GM18873 (cell line): ENCODE measurements at regions not wholly inside any gene's neighbourhood (a gene's known extent, or its start where the extent isn't known, plus 50 kb on each side); places are given as distances from the start of the nearest gene placed in this dataset.
"Not testable (repeated sequence)": the region's sequence is repeated elsewhere in the genome, so short reads cannot be mapped to it uniquely, and the experiment has no call there.

Experiments used
- ATAC-seq: cut with Tn5 transposase; IDR thresholded peaks from one replicate; pipeline ENCODE4 v1.9.1; 2021; ENCODE audit warnings: mild to moderate bottlenecking, moderate library complexity, moderate number of reproducible peaks; ENCODE audit not compliant: unreplicated experiment, low FRiP score

GRCh38 chr3:193943851-193944517 is 192.0 kb upstream of the HES1 start:
- ATAC-seq, result no peak

DNA sequence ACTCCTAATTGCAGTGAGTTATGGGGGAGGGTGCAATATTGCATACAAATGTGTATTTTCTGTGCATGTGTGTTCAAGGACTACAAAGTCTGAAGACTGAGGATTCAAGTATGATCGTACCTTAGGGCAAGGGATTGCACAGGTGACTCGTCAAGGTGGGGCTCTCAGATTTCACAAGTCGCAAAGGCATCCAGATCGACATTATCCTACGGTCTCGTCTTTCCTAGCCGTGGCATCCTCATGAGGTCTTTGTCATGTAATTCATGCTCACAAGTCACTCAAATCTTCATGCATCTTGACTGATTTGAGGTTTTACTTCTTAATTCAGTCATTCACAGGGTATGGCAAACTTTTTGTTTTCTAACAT is 191.4 kb upstream of the HES1 start:
- ATAC-seq, result no peak

DNA sequence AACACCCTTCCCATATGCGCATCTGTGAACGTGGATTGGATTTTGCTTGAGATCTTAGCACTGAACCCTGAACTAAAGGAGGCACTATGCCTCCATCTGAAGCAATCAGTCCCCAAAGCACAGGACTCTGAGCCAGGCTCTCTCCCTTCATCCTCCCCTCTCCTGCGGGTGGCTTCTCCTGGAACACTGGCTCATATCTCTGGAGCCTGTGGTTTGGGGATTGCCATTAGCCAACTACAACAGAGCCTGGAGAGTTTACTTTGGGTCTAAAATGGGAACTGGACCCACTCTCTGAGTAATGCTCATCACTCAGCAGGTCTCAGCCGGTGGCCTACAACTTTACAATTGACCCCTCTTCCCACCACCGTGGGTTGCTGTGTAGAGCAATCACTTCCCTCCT is 190.8 kb upstream of the HES1 start:
- ATAC-seq, result no peak

- no peak for ATAC-seq
Measured at GRCh38 chr3:193946945-193947344, 189.0 kb upstream of the HES1 start.

GRCh38 chr3:193947596-193947995 is 188.4 kb upstream of the HES1 start:
- ATAC-seq, result no peak

GRCh38 chr3:193948459-193948858 is 187.5 kb upstream of the HES1 start:
- no peak for ATAC-seq

- ATAC-seq, result no peak
Measured at GRCh38 chr3:193951859-193952258, 184.1 kb upstream of the HES1 start.

DNA sequence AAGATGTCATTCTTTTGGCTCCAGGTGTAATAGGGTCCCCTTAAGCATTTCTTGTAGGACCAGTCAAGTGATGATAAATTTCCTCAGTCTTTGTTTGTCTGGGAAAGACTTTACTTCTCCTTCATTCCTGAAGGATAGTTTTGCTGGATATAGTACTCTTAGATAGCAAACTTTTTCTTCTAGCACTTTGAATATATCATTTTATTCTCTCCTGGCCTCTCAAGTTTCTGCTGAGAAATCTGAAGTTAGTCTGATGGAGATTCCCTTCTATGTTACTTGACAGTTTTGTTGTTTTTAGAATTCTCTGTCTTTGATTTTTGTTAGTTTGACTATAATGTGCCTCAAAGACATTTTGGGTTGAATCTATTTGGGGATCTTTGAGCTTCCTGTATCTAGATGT is 181.2 kb upstream of the HES1 start:
- no peak for ATAC-seq

- no peak for ATAC-seq
Measured at GRCh38 chr3:193955719-193956118, 180.2 kb upstream of the HES1 start.

- no peak for ATAC-seq
Measured at GRCh38 chr3:193959861-193960260, 176.1 kb upstream of the HES1 start.

- no peak for ATAC-seq
Measured at GRCh38 chr3:193960487-193961274, 175.3 kb upstream of the HES1 start.

DNA sequence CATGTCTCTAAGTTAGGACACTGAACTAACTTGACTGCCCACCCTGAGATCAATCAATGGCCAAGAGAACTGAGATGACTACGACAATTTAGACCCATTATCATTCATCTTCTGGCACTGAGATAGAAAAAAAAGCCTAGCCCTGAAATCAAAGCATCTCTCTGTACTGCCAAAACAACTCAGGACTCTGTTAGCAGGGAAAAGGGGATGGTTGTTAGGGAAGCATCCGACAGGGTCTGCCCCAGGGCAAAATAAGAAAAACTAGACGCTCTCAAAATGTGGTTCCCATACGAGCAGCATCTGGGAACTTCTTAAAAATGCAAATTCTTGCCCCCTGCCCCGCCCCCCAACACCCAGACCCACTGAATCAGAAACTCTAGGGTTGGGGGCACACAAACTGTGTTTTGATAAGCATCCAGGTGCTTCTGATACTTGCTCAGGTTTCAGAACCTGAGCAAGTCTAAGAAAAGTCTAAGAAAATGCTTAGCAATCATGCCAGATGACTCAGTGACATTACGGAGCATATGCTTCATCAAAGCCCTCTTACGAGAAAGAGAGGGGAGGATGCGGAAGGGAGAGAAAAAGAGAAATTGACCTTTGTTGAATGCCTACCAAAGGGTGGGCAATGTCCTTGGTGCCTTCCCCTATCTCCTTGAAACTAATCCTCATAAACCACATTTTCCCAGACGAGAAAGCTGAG is 172.8 kb upstream of the HES1 start:
- ATAC-seq, result no peak

DNA sequence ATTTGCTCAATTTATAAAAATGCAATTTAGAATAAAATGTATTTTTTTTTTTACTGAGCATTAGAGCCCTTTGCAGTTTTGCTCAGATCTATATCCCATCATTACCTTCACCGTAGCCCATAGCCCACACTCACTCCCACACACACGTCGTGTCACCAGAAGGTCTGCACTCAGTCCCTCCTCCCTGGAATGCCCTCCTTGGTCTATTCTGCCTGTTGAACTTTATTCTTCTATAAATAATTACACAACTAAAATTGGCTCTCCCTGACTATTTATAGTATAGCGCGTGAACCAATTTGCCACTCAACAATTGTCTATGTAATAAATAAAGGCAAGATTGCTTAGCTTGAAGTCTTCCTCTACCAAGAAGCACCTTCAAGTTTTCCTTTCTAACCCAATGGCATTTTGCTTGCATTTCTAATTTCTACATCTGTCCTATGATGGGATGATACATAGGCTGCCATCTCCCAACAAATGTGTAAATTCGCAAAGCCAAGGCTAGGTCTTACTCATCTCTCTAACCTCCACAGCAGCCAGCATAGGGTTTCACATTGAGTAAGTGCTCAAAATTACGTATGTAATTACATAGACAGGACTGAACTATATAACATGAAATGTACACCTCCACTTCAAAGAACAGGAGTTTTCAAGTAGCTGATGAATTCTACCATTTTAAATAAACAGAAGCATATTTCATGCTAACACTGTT is 172.0 kb upstream of the HES1 start:
- ATAC-seq, result peak; percentile 89

DNA sequence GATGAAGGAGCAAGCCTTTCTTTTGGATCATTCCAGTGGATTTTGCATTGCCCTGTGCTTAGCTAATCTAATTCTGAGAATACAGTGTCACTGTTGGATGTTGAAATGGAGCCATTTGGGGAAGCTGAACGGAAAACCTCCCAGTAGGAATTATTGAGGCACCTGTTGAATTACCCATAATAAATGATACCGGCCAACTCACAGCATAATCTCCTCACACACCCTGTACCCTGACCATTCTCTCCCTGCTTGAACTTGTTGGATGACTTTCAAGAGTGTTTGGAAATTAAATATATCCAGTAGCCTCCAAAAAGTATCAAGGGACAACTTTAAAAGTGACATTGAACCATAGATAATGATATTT is 171.4 kb upstream of the HES1 start:
- ATAC-seq, result no peak

DNA sequence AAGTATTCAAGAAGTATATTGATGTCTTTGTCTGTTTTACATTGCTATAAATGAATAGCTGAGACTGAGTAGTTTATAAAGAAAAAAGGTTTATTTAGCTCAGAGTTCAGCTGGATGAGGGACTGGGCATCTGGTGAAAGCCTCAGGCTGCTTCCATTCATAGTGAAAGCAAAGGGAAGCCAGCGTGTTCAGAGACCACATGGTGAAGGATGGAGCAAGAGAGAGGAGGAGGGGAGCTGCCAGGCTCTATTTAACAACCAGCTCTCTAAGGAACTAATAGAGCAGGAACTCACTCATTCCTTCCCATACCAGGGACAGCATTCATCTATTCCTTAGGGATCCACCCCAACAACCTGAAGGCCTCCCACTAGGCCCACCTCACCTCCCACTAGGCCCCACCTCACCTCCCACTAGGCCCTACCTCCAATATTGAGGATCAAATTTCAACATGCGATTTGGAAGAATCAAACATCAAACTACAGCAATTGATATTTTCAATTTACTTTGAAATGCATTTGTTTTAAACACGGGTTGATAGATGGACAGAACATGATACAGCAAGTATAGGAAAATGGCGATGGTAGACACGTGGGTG is 167.5 kb upstream of the HES1 start:
- ATAC-seq, result no peak

- not testable (repeated sequence) for ATAC-seq
Measured at GRCh38 chr3:193970131-193970772, 165.7 kb upstream of the HES1 start.

GRCh38 chr3:193970773-193971206 is 165.2 kb upstream of the HES1 start:
- no peak for ATAC-seq

DNA sequence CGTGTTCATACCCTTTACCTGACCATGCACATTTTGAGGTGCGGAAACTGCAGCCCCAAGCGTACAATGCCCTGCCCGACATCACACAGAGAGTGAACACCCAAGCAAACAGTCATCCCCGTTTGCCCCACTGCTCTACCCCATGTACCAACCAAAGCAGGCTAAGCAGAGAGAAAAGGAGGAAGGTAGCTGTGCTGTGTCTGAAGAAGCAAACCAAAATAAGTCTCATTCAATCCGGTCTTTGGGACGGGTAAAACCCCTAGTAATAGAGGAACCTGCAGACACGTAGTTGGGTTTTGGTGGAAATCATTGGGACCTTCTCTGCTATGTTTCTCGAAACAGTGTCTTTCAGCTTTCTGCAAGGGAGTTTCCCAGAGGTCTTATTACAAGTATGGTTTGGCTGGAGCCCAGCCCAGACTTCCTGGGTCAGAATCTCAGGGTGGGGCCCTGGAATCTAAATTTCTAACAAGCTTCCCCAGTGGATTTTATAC is 164.6 kb upstream of the HES1 start:
- no peak for ATAC-seq

DNA sequence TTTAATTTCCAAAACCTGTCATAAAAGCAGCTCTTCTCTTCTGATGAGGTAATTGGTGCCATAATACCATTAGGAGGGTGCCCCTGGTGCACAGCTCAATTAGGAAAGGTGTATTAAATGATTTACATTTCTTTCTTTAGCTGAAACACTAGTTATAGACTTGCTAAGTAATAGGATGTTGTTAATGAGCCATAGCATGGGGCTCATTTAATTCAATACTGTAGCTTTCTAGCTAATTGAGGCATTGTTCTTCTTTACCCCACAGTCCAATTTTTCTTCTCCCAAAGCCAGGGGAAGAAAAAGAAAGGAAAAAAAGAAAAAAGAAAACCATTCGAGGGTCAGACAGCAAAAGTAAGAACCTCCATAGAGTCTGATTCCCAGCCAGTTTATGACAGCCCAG is 164.0 kb upstream of the HES1 start:
- no peak for ATAC-seq

DNA sequence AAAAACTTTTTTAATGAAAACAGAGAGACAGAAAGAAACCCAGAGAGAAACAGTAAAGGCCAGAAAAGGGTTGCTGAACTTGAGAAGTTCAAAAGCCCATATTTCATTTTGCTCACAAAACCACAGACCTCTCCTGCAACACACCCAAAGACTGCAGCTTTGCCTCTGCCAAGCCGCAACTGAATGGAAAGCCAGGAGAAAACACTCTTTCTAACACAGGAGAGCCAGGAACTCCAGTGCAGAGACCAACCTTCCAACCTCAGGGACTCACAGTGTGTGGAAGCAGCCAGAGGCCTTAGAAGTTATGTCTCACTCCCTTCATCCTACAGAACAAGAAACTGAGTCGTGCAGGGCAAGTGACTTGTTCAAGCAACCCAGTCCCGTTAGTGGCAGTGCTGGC is 163.1 kb upstream of the HES1 start:
- ATAC-seq, result no peak
